ENCODE measurements at regions not wholly inside any gene's neighbourhood (a gene's known extent, or its start where the extent isn't known, plus 50 kb on each side); places are given as distances from the start of the nearest gene placed in this dataset.

- WGBS, 2 donors, result 89 to 95% methylated on average over 1 of the region's 1 CpG
- no peak overlapping the region for H3K4me3 ChIP-seq
- no peak for DNase-seq
- H3K36me3 ChIP-seq (ENCODE audit: control insufficient read depth in 4 of 4, insufficient read depth in 4 of 4, low read length in 4 of 4), result no peaks in the 10 kb centered on the region
- H3K4me1 ChIP-seq (ENCODE audit: control insufficient read depth in 5 of 5, insufficient read depth in 5 of 5, low read length in 5 of 5), result peaks cover 0 to 9% (median 0%) of the 10 kb centered on the region in 5 donors
- TF ChIP-seq CTCF (IDR thresholded peaks at IDR 0.05; ENCODE audit: control extremely low read depth, extremely low read depth), result no peak
- no peak for ATAC-seq (ENCODE audit: insufficient read depth, low FRiP score)
- H3K27me3 ChIP-seq (ENCODE audit: control insufficient read depth in 3 of 3, insufficient read depth in 3 of 3, low read length in 2 of 3), result peaks cover 0 to 4% (median 2%) of the 10 kb centered on the region in 3 donors
- H3K9me3 ChIP-seq (ENCODE audit: control insufficient read depth in 4 of 4, insufficient read depth in 3 of 4, low read length in 3 of 4), result no peaks in the 10 kb centered on the region
- H3K9ac ChIP-seq (ENCODE audit: insufficient read depth in 1 of 2, low read length in 2 of 2), result no peak overlapping the region
- H3K27ac ChIP-seq (ENCODE audit: low read depth in 1 of 2, low read length in 1 of 2), result no peak overlapping the region
Measured at GRCh38 chr22:27197618-27198017, 540.2 kb downstream of the MIAT start.

DNA sequence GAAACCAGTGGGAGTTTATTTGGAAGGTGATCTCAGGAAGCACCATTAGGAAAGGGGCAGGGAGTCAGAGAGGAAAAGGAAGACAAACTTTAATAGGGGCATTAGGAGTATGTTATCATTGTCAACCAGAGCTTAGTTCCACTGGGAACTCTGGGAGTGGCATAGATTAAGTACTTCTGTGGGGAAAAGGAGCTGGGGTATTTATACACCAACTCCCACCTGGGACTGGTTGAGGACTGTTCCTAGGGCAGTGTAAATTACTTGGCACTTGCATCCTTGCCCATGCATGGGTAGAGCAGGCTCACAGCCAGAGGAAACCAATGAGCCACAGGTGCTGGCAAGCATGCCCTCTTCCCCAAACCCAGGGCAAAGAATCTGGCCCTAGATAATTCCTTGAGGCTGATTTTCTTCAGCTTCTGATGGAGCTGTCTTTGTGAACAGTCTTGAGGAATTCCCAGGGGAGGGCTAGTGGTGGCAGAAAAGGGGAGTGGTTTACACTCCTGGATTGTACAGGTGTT is 541.2 kb downstream of the MIAT start:
- Histone ChIP-seq H3K4me3 (no peak overlapping the region), H3K36me3 (ENCODE audit: control insufficient read depth in 4 of 4, insufficient read depth in 4 of 4, low read length in 4 of 4) (no peaks in the 10 kb centered on the region), H3K9ac (ENCODE audit: insufficient read depth in 1 of 2, low read length in 2 of 2) (no peak overlapping the region), H3K9me3 (ENCODE audit: control insufficient read depth in 4 of 4, insufficient read depth in 3 of 4, low read length in 3 of 4) (no peaks in the 10 kb centered on the region), H3K27me3 (ENCODE audit: control insufficient read depth in 3 of 3, insufficient read depth in 3 of 3, low read length in 2 of 3) (peaks cover 0 to 4% (median 2%) of the 10 kb centered on the region in 3 donors), H3K27ac (ENCODE audit: low read depth in 1 of 2, low read length in 1 of 2) (no peak overlapping the region), H3K4me1 (ENCODE audit: control insufficient read depth in 5 of 5, insufficient read depth in 5 of 5, low read length in 5 of 5) (peaks cover 0 to 16% (median 0%) of the 10 kb centered on the region in 5 donors)
- no peak for TF ChIP-seq CTCF (IDR thresholded peaks at IDR 0.05; ENCODE audit: control extremely low read depth, extremely low read depth)
- ATAC-seq (ENCODE audit: insufficient read depth, low FRiP score), result no peak
- DNase-seq, result no peak

GRCh38 chr22:27199354-27199753 is 542.0 kb downstream of the MIAT start:
- H3K27ac ChIP-seq (ENCODE audit: low read depth in 1 of 2, low read length in 1 of 2), result no peak overlapping the region
- no peaks in the 10 kb centered on the region for H3K36me3 ChIP-seq (ENCODE audit: control insufficient read depth in 4 of 4, insufficient read depth in 4 of 4, low read length in 4 of 4)
- TF ChIP-seq CTCF (IDR thresholded peaks at IDR 0.05; ENCODE audit: control extremely low read depth, extremely low read depth), result no peak
- DNase-seq (no peak), ATAC-seq (ENCODE audit: insufficient read depth, low FRiP score) (no peak)
- WGBS, 2 donors, result 61 to 68% methylated on average over 2 of the region's 2 CpGs
- peaks cover 0 to 16% (median 0%) of the 10 kb centered on the region in 5 donors for H3K4me1 ChIP-seq (ENCODE audit: control insufficient read depth in 5 of 5, insufficient read depth in 5 of 5, low read length in 5 of 5)
- no peaks in the 10 kb centered on the region for H3K9me3 ChIP-seq (ENCODE audit: control insufficient read depth in 4 of 4, insufficient read depth in 3 of 4, low read length in 3 of 4)
- H3K4me3 ChIP-seq, result no peak overlapping the region
- no peak overlapping the region for H3K9ac ChIP-seq (ENCODE audit: insufficient read depth in 1 of 2, low read length in 2 of 2)
- peaks cover 0 to 4% (median 0%) of the 10 kb centered on the region in 3 donors for H3K27me3 ChIP-seq (ENCODE audit: control insufficient read depth in 3 of 3, insufficient read depth in 3 of 3, low read length in 2 of 3)

GRCh38 chr22:27201276-27201675 is 543.9 kb downstream of the MIAT start:
- Histone ChIP-seq H3K9me3 (ENCODE audit: control insufficient read depth in 4 of 4, insufficient read depth in 3 of 4, low read length in 3 of 4) (no peaks in the 10 kb centered on the region), H3K27me3 (ENCODE audit: control insufficient read depth in 3 of 3, insufficient read depth in 3 of 3, low read length in 2 of 3) (peaks cover 0 to 4% (median 0%) of the 10 kb centered on the region in 3 donors), H3K9ac (ENCODE audit: insufficient read depth in 1 of 2, low read length in 2 of 2) (no peak overlapping the region), H3K36me3 (ENCODE audit: control insufficient read depth in 4 of 4, insufficient read depth in 4 of 4, low read length in 4 of 4) (no peaks in the 10 kb centered on the region), H3K4me1 (ENCODE audit: control insufficient read depth in 5 of 5, insufficient read depth in 5 of 5, low read length in 5 of 5) (peaks cover 0 to 10% (median 0%) of the 10 kb centered on the region in 5 donors), H3K27ac (ENCODE audit: low read depth in 1 of 2, low read length in 1 of 2) (no peak overlapping the region), H3K4me3 (no peak overlapping the region)
- WGBS, 2 donors, result 94% methylated on average over 10 of the region's 10 CpGs
- DNase-seq (no peak), ATAC-seq (ENCODE audit: insufficient read depth, low FRiP score) (no peak)
- no peak for TF ChIP-seq CTCF (IDR thresholded peaks at IDR 0.05; ENCODE audit: control extremely low read depth, extremely low read depth)

Data from lung (tissue), 11 donors.